Tibial nerve (tissue), 4 donors: ENCODE measurements at regions not wholly inside any gene's neighbourhood (a gene's known extent, or its start where the extent isn't known, plus 50 kb on each side); places are given as distances from the start of the nearest gene placed in this dataset.

Experiments
- EP300 ChIP-seq, 2 donors: sonication (generic); formaldehyde crosslinking; IDR thresholded peaks; one replicate each; pipeline ENCODE4 v1.6.1; 2017; ENCODE audit warnings: antibody characterized with exemption in 2 of 2, mild to moderate bottlenecking in 1 of 2
- POLR2A ChIP-seq, 2 donors: fragments of 450-650 bp; IDR thresholded peaks; one replicate each; pipeline ENCODE4 v1.6.1; 2017; ENCODE audit warnings: antibody characterized with exemption in 2 of 2, mild to moderate bottlenecking in 2 of 2, moderate library complexity in 2 of 2
- TF ChIP-seq, protein P1 (sequence below), 5 experiments: fragments of 200-600 bp in 3 of 5; fragments of 450-650 bp in 2 of 5; sonication (generic) in 3 of 5; IDR thresholded peaks; one replicate each; pipeline ENCODE4 v1.5.1; 2016 to 2019; ENCODE audit warnings: antibody characterized with exemption in 5 of 5, mild to moderate bottlenecking in 3 of 5, moderate library complexity in 2 of 5

GRCh38 chr5:37893434-37894134 is 53.7 kb upstream of the GDNF start:
- TF ChIP-seq, protein P1, sequence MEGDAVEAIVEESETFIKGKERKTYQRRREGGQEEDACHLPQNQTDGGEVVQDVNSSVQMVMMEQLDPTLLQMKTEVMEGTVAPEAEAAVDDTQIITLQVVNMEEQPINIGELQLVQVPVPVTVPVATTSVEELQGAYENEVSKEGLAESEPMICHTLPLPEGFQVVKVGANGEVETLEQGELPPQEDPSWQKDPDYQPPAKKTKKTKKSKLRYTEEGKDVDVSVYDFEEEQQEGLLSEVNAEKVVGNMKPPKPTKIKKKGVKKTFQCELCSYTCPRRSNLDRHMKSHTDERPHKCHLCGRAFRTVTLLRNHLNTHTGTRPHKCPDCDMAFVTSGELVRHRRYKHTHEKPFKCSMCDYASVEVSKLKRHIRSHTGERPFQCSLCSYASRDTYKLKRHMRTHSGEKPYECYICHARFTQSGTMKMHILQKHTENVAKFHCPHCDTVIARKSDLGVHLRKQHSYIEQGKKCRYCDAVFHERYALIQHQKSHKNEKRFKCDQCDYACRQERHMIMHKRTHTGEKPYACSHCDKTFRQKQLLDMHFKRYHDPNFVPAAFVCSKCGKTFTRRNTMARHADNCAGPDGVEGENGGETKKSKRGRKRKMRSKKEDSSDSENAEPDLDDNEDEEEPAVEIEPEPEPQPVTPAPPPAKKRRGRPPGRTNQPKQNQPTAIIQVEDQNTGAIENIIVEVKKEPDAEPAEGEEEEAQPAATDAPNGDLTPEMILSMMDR (IDR thresholded peaks at IDR 0.05), result no peak
- TF ChIP-seq POLR2A (IDR thresholded peaks at IDR 0.05), result no peak
- no peak for TF ChIP-seq EP300 (IDR thresholded peaks at IDR 0.05)
